ENCODE measurements at regions not wholly inside any gene's neighbourhood (a gene's known extent, or its start where the extent isn't known, plus 50 kb on each side); places are given as distances from the start of the nearest gene placed in this dataset.

DNA sequence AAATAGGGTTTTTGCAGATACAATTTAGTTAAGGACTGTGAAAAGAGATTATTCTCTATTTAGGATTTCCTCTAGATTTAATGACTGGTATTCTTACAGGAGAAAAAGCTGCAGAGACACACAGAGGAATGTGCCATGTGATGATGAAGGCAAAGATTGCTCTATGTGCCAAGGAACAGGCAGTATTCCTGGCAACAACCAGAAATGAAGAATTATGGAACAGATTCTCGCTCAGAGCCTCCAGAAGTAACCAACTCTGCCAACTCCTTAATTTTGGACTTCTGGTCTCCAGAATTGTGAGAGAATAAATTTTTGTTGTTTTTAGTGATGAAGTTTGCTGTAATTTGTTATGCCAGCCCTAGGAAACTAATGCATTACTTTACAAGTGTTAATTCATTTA lies 307.6 kb upstream of the SEMA3A start:
- TF ChIP-seq, protein P1, sequence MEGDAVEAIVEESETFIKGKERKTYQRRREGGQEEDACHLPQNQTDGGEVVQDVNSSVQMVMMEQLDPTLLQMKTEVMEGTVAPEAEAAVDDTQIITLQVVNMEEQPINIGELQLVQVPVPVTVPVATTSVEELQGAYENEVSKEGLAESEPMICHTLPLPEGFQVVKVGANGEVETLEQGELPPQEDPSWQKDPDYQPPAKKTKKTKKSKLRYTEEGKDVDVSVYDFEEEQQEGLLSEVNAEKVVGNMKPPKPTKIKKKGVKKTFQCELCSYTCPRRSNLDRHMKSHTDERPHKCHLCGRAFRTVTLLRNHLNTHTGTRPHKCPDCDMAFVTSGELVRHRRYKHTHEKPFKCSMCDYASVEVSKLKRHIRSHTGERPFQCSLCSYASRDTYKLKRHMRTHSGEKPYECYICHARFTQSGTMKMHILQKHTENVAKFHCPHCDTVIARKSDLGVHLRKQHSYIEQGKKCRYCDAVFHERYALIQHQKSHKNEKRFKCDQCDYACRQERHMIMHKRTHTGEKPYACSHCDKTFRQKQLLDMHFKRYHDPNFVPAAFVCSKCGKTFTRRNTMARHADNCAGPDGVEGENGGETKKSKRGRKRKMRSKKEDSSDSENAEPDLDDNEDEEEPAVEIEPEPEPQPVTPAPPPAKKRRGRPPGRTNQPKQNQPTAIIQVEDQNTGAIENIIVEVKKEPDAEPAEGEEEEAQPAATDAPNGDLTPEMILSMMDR (conservative IDR thresholded peaks at IDR 0.05; ENCODE audit: low read length): no peak
- TF ChIP-seq EZH2phosphoT487 (IDR thresholded peaks at IDR 0.05; ENCODE audit: borderline replicate concordance, low read depth, low read length): no peak
